Muscle of arm (tissue), 1 donor: ENCODE measurements at regions not wholly inside any gene's neighbourhood (a gene's known extent, or its start where the extent isn't known, plus 50 kb on each side); places are given as distances from the start of the nearest gene placed in this dataset.

Experiments
- DNase-seq: peaks from one replicate; pipeline ENCODE4 v3.0.0-alpha.2; 2013

GRCh38 chr18:22074282-22075070, 94.9 kb upstream of the GATA6 start:
- no peak for DNase-seq

GRCh38 chr18:22080035-22080434, 89.4 kb upstream of the GATA6 start:
- DNase-seq = no peak

GRCh38 chr18:22082408-22082807, 87.0 kb upstream of the GATA6 start:
- DNase-seq = no peak

- no peak for DNase-seq
Observed at GRCh38 chr18:22084547-22084946, 84.8 kb upstream of the GATA6 start.

GRCh38 chr18:22086973-22087372, 82.4 kb upstream of the GATA6 start:
- no peak for DNase-seq

GRCh38 chr18:22088029-22088428, 81.4 kb upstream of the GATA6 start:
- DNase-seq = no peak

- no peak for DNase-seq
Observed at GRCh38 chr18:22088996-22089640, 80.3 kb upstream of the GATA6 start.

- no peak for DNase-seq
Observed at GRCh38 chr18:22091341-22091740, 78.0 kb upstream of the GATA6 start.

GRCh38 chr18:22093731-22094357, 75.5 kb upstream of the GATA6 start:
- DNase-seq = no peak

- DNase-seq = no peak
Observed at GRCh38 chr18:22094358-22094734, 75.0 kb upstream of the GATA6 start.

GRCh38 chr18:22098563-22098989, 70.8 kb upstream of the GATA6 start:
- DNase-seq = no peak

- no peak for DNase-seq
Observed at GRCh38 chr18:22099925-22100324, 69.5 kb upstream of the GATA6 start.

GRCh38 chr18:22101731-22102130, 67.7 kb upstream of the GATA6 start:
- DNase-seq = no peak

- DNase-seq = peak; percentile 22
Observed at GRCh38 chr18:22102953-22103646, 66.3 kb upstream of the GATA6 start.

- no peak for DNase-seq
Observed at GRCh38 chr18:22103647-22104031, 65.8 kb upstream of the GATA6 start.

- DNase-seq = no peak
Observed at GRCh38 chr18:22106536-22107292, 62.7 kb upstream of the GATA6 start.

GRCh38 chr18:22108674-22109073, 60.7 kb upstream of the GATA6 start:
- DNase-seq = no peak

- DNase-seq = no peak
Observed at GRCh38 chr18:22109535-22109934, 59.9 kb upstream of the GATA6 start.

- DNase-seq = no peak
Observed at GRCh38 chr18:22110461-22110924, 58.9 kb upstream of the GATA6 start.

- no peak for DNase-seq
Observed at GRCh38 chr18:22112215-22112614, 57.2 kb upstream of the GATA6 start.

- no peak for DNase-seq
Observed at GRCh38 chr18:22113144-22113844, 56.1 kb upstream of the GATA6 start.
